KMS-11 (cell line): ENCODE measurements at regions not wholly inside any gene's neighbourhood (a gene's known extent, or its start where the extent isn't known, plus 50 kb on each side); places are given as distances from the start of the nearest gene placed in this dataset.

Source experiments
- H2AFZ ChIP-seq: fragments of 200-600 bp; sonication (generic); 2 replicates; pipeline ENCODE4 v1.6.1; 2016; ENCODE audit warnings: antibody characterized with exemption, mixed run types, low read depth
- H3K27ac ChIP-seq: fragments of 200-600 bp; sonication (generic); 2 replicates; pipeline ENCODE4 v1.6.1; 2016; ENCODE audit warnings: mild to moderate bottlenecking, mixed run types
- H3K27me3 ChIP-seq: fragments of 200-600 bp; sonication (generic); 2 replicates; pipeline ENCODE4 v1.6.1; 2017; ENCODE audit warnings: mild to moderate bottlenecking, low read depth, mixed run types, moderate library complexity; ENCODE audit not compliant: insufficient read depth
- H3K36me3 ChIP-seq: fragments of 200-600 bp; sonication (generic); 2 replicates; pipeline ENCODE4 v1.6.1; 2017; ENCODE audit warnings: mild to moderate bottlenecking, mixed run types; ENCODE audit not compliant: insufficient read depth
- H3K4me1 ChIP-seq: fragments of 200-600 bp; sonication (generic); 2 replicates; pipeline ENCODE4 v1.6.1; 2016; ENCODE audit warnings: mild to moderate bottlenecking, low read depth, mixed run types; ENCODE audit not compliant: poor library complexity, severe bottlenecking
- H3K4me2 ChIP-seq: fragments of 200-600 bp; sonication (generic); 2 replicates; pipeline ENCODE4 v1.7.0; 2016; ENCODE audit warnings: mild to moderate bottlenecking, mixed run types
- H3K4me3 ChIP-seq: fragments of 200-600 bp; sonication (generic); IDR thresholded peaks from 2 replicates; pipeline ENCODE4 v1.6.1; 2017; ENCODE audit warnings: low read depth, low read length, mixed read lengths; ENCODE audit not compliant: insufficient read depth
- H3K79me2 ChIP-seq: fragments of 200-600 bp; sonication (generic); 2 replicates; pipeline ENCODE4 v1.6.1; 2016; ENCODE audit warnings: low read depth, mixed run types; ENCODE audit not compliant: insufficient read depth
- H3K9ac ChIP-seq: fragments of 200-600 bp; sonication (generic); 2 replicates; pipeline ENCODE4 v1.6.1; 2016; ENCODE audit warnings: mild to moderate bottlenecking, mixed run types
- H4K20me1 ChIP-seq: fragments of 200-600 bp; sonication (generic); 2 replicates; pipeline ENCODE4 v1.6.1; 2016; ENCODE audit warnings: mild to moderate bottlenecking, mixed run types; ENCODE audit not compliant: insufficient read depth
- TF ChIP-seq, protein P1 (sequence below): fragments of 200-600 bp; sonication (generic); conservative IDR thresholded peaks from 2 replicates; pipeline ENCODE4 v1.6.1; 2017; ENCODE audit warnings: low read depth, mild to moderate bottlenecking, antibody characterized with exemption, low read length, moderate library complexity, mixed read lengths

GRCh38 chr11:128311742-128312719, 275.3 kb downstream of the ETS1 start:
- H3K4me1 ChIP-seq, result no peaks in the 10 kb centered on the region
- H3K4me3 ChIP-seq, result no peak overlapping the region
- H3K27ac ChIP-seq, result no peak overlapping the region
- H3K4me2 ChIP-seq, result no peak overlapping the region
- TF ChIP-seq, protein P1, sequence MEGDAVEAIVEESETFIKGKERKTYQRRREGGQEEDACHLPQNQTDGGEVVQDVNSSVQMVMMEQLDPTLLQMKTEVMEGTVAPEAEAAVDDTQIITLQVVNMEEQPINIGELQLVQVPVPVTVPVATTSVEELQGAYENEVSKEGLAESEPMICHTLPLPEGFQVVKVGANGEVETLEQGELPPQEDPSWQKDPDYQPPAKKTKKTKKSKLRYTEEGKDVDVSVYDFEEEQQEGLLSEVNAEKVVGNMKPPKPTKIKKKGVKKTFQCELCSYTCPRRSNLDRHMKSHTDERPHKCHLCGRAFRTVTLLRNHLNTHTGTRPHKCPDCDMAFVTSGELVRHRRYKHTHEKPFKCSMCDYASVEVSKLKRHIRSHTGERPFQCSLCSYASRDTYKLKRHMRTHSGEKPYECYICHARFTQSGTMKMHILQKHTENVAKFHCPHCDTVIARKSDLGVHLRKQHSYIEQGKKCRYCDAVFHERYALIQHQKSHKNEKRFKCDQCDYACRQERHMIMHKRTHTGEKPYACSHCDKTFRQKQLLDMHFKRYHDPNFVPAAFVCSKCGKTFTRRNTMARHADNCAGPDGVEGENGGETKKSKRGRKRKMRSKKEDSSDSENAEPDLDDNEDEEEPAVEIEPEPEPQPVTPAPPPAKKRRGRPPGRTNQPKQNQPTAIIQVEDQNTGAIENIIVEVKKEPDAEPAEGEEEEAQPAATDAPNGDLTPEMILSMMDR, result no peak
- H3K27me3 ChIP-seq, result no peaks in the 10 kb centered on the region
- H3K79me2 ChIP-seq, result no peaks in the 10 kb centered on the region
- no peak overlapping the region for H3K9ac ChIP-seq
- H2AFZ ChIP-seq, result no peak overlapping the region
- no peaks in the 10 kb centered on the region for H3K36me3 ChIP-seq
- H4K20me1 ChIP-seq, result no peaks in the 10 kb centered on the region

DNA sequence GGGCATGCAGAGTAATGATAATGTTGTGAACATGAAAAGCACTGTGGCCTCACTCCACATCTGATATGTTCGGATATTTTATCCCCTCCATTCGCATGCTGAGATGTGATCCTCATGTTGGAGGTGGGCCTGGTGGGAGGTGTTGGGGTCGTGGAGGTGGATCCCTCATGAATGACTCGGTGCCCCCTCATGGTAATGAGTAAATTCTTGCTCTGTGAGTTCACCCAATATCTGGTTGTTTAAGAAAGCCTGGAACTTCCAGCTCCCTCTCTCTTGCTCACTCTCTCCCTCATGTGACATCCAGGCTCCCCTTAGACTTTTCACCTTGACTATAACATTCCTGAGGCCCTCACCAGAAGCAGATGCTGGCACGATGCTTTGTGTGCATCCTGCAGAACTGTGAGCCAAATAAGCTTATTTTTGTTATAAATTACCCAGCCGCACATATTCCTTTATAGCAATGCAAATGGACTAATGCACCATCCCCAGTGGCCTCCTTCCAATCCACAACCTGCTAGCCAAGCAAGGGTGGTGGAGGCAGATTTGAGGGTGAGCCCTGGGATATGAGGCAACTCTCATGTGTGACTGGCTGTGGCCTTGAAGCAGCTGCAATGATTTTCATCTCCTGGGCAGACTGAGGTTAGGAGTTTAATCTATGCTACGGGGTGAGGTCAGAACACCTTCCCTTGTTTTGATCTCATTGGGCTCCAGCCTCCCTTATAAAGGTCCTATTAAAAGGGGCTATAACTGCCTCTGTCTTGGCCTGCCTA, 276.5 kb downstream of the ETS1 start:
- Histone ChIP-seq H3K79me2 (no peaks in the 10 kb centered on the region), H3K27me3 (no peaks in the 10 kb centered on the region), H3K4me1 (peaks cover 4% of the 10 kb centered on the region), H2AFZ (no peak overlapping the region), H3K4me2 (no peak overlapping the region), H4K20me1 (no peaks in the 10 kb centered on the region), H3K27ac (no peak overlapping the region), H3K4me3 (no peak overlapping the region), H3K36me3 (no peaks in the 10 kb centered on the region), H3K9ac (no peak overlapping the region)
- TF ChIP-seq, protein P1, result no peak

DNA sequence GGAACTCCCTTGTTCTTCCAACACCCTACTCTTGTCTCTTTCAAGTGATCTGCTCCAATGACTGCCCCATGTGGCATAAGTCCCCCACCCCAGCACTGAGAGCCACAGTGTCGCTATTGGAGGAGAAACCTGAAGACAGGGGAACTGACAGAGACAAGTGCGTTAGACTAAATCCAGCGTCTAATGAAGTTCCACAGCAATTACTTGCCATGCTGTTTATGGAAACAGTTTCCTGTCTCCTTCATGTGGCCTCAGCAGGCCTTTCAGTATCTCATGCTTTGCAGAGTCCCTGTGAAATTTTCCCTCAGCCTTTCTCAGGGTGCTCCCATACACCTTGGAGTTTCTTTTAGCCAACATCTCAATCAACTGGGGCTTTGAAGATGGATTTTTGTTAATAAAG, 277.4 kb downstream of the ETS1 start:
- Histone ChIP-seq H3K27ac (no peak overlapping the region), H3K4me2 (no peak overlapping the region), H3K4me3 (no peak overlapping the region)

DNA sequence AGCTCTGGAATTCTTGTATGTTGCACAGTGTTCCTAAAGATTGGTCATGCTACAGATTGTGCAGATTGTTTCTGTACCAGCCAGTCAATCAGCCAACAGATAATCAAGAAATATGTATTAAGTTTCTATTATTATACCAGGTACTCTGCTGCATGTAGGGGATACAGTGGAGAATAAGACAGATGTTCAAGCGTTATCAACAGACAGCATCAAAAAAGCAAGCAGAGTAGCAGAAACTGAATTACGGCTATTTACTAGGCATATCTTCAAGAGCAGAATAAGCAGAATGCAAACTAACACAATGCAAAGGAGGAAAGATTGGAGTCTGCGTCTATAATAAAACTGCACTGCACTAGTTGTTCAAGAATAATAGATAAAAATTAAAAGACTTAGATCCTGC, 278.6 kb downstream of the ETS1 start:
- no peaks in the 10 kb centered on the region for H4K20me1 ChIP-seq
- peaks cover 25% of the 10 kb centered on the region for H3K4me1 ChIP-seq
- H2AFZ ChIP-seq, result no peak overlapping the region
- no peak overlapping the region for H3K27ac ChIP-seq
- TF ChIP-seq, protein P1, result no peak
- H3K9ac ChIP-seq, result no peak overlapping the region
- no peak overlapping the region for H3K4me2 ChIP-seq
- no peaks in the 10 kb centered on the region for H3K36me3 ChIP-seq
- no peaks in the 10 kb centered on the region for H3K27me3 ChIP-seq
- H3K79me2 ChIP-seq, result no peaks in the 10 kb centered on the region
- no peak overlapping the region for H3K4me3 ChIP-seq

More for the DNA sequence above, 277.4 kb downstream of the ETS1 start:
- Histone ChIP-seq H3K9ac (no peak overlapping the region), H3K4me1 (peaks cover 12% of the 10 kb centered on the region), H2AFZ (no peak overlapping the region), H3K36me3 (no peaks in the 10 kb centered on the region), H4K20me1 (no peaks in the 10 kb centered on the region), H3K79me2 (no peaks in the 10 kb centered on the region), H3K27me3 (no peaks in the 10 kb centered on the region)
- TF ChIP-seq, protein P1, result no peak
